ENCODE measurements at regions not wholly inside any gene's neighbourhood (a gene's known extent, or its start where the extent isn't known, plus 50 kb on each side); places are given as distances from the start of the nearest gene placed in this dataset.

DNA sequence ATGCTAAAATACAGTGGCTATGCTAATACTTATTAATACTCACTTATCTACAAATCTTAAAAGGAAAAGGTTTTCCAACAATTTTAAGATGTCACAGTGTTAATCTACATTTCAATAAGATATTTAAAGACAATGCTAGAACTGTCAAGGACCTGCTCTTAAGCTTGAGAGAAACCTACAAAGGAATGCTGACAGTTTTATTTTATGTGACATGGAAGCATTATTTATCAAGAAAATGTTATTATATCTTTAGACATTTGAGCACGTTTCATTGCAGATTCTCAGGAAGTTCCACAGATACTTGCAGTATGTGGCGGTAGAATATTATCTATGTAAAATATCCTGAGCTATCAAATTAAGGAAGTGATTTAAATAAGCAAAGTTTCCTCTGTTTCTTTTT is 1255.7 kb upstream of the ZEB2 start:
- TF ChIP-seq EZH2phosphoT487 (IDR thresholded peaks at IDR 0.05; ENCODE audit: borderline replicate concordance, low read length), result no peak
- no peak for TF ChIP-seq EZH2 (IDR thresholded peaks at IDR 0.05; ENCODE audit: low read length, unreplicated experiment)
- TF ChIP-seq, protein P1, sequence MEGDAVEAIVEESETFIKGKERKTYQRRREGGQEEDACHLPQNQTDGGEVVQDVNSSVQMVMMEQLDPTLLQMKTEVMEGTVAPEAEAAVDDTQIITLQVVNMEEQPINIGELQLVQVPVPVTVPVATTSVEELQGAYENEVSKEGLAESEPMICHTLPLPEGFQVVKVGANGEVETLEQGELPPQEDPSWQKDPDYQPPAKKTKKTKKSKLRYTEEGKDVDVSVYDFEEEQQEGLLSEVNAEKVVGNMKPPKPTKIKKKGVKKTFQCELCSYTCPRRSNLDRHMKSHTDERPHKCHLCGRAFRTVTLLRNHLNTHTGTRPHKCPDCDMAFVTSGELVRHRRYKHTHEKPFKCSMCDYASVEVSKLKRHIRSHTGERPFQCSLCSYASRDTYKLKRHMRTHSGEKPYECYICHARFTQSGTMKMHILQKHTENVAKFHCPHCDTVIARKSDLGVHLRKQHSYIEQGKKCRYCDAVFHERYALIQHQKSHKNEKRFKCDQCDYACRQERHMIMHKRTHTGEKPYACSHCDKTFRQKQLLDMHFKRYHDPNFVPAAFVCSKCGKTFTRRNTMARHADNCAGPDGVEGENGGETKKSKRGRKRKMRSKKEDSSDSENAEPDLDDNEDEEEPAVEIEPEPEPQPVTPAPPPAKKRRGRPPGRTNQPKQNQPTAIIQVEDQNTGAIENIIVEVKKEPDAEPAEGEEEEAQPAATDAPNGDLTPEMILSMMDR (conservative IDR thresholded peaks at IDR 0.05; ENCODE audit: low read depth, low read length), result no peak
- H3K4me2 ChIP-seq (ENCODE audit: low read length), result no peak overlapping the region
- no peak overlapping the region for H3K9ac ChIP-seq (ENCODE audit: low read length)
- no peaks in the 10 kb centered on the region for H3K9me2 ChIP-seq (replicated peaks; ENCODE audit: low read length)
- no peak overlapping the region for H2AFZ ChIP-seq (ENCODE audit: low read length)
- H3K79me2 ChIP-seq (ENCODE audit: low read length), result no peaks in the 10 kb centered on the region
- intact Hi-C loops (cut with micrococcal nuclease), result no loop called here
- no peaks in the 10 kb centered on the region for H3K27me3 ChIP-seq (ENCODE audit: low read length)
- no peaks in the 10 kb centered on the region for H3K9me3 ChIP-seq (ENCODE audit: low read length)
- no peaks in the 10 kb centered on the region for H4K20me1 ChIP-seq (ENCODE audit: low read length)
- ChIA-PET CTCF (no interaction called here), POLR2A (ENCODE audit: unreplicated experiment) (no interaction called here)
- no peak for DNase-seq
- no peak for ATAC-seq
- H3K4me1 ChIP-seq (ENCODE audit: insufficient read depth, low read length), result peaks cover 8% of the 10 kb centered on the region; the same call in 1 of the 2 replicates
- no peak overlapping the region for H3K27ac ChIP-seq (ENCODE audit: low read length)
- no peaks in the 10 kb centered on the region for H3K36me3 ChIP-seq (ENCODE audit: low read depth, low read length)
- no TSS peak for BruUV-seq (replicated peaks)
- H3K4me3 ChIP-seq (ENCODE audit: low read length), result no peak overlapping the region
- no peaks in the 10 kb centered on the region for H3F3A ChIP-seq (ENCODE audit: low read length, unreplicated experiment)

DNA sequence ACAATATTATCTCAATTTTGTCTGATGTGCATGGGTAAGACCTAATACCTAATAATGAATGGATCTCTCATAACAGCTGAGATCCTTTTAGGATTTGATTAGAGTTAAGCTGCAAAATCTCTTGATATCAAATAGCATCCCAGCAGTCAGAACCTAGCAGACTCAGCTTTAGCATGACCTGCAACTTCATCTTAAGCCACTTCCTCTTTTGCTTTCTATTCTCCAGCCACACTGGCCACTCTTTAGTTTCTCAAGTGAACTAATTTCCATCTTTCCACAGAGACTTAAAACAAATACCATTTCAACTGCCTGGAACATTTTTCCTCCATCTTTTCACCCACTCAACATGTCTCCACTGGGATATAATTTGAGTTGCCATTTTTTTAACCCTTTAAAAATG is 1251.6 kb upstream of the ZEB2 start:
- Histone ChIP-seq H3K9me2 (replicated peaks; ENCODE audit: low read length) (no peaks in the 10 kb centered on the region), H3F3A (ENCODE audit: low read length, unreplicated experiment) (no peaks in the 10 kb centered on the region), H3K9ac (ENCODE audit: low read length) (no peak overlapping the region), H3K79me2 (ENCODE audit: low read length) (no peaks in the 10 kb centered on the region), H3K4me1 (ENCODE audit: insufficient read depth, low read length) (no peaks in the 10 kb centered on the region), H3K4me2 (ENCODE audit: low read length) (no peak overlapping the region), H3K9me3 (ENCODE audit: low read length) (no peaks in the 10 kb centered on the region), H3K36me3 (ENCODE audit: low read depth, low read length) (no peaks in the 10 kb centered on the region), H3K27me3 (ENCODE audit: low read length) (no peaks in the 10 kb centered on the region), H3K4me3 (ENCODE audit: low read length) (no peak overlapping the region), H3K27ac (ENCODE audit: low read length) (no peak overlapping the region), H2AFZ (ENCODE audit: low read length) (no peak overlapping the region), H4K20me1 (ENCODE audit: low read length) (no peaks in the 10 kb centered on the region)
- DNase-seq (no peak), ATAC-seq (no peak)
- TF ChIP-seq EZH2phosphoT487 (IDR thresholded peaks at IDR 0.05; ENCODE audit: borderline replicate concordance, low read length) (no peak), EZH2 (IDR thresholded peaks at IDR 0.05; ENCODE audit: low read length, unreplicated experiment) (no peak)
- TF ChIP-seq, protein P1 (conservative IDR thresholded peaks at IDR 0.05; ENCODE audit: low read depth, low read length), result no peak
- CTCF ChIA-PET, result no interaction called here
- POLR2A ChIA-PET (ENCODE audit: unreplicated experiment), result no interaction called here
- intact Hi-C loops (cut with micrococcal nuclease), result no loop called here
- BruUV-seq (replicated peaks), result no TSS peak

DNA sequence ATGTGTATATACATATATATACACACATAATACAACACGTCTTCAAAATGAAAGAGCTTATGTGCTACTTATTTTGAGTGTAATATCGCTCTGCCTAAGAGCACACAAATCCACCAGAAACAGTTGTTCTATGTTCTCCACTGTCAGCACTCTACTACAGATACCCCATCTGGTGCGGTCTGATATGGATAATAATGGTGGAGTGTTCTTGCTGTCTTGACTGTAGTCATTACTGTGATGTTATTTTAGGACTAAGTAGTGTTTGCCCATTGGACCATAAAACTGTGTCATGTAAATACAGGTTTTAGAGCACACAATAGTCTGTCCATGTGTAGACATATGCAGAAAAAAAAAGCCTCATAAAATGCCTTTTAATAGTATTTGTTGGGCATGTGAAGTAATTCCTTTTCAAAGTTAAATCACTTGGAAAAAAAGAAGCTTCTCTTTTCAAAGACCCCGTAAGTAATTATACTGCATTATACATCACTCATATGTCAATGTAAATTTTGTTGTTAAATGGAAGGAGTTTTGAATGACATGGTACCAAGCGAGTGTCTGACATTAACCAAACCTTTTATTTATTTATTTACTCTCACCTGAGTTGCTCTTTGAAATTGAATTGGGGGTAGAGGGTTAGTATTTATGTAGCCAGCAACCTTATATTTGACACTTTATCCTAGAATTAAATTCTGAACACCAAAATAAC is 1249.2 kb upstream of the ZEB2 start:
- Histone ChIP-seq H2AFZ (ENCODE audit: low read length) (no peak overlapping the region), H3F3A (ENCODE audit: low read length, unreplicated experiment) (no peaks in the 10 kb centered on the region), H4K20me1 (ENCODE audit: low read length) (no peaks in the 10 kb centered on the region), H3K9me3 (ENCODE audit: low read length) (no peaks in the 10 kb centered on the region), H3K4me3 (ENCODE audit: low read length) (no peak overlapping the region), H3K4me1 (ENCODE audit: insufficient read depth, low read length) (no peaks in the 10 kb centered on the region), H3K27ac (ENCODE audit: low read length) (no peak overlapping the region), H3K4me2 (ENCODE audit: low read length) (no peak overlapping the region), H3K27me3 (ENCODE audit: low read length) (no peaks in the 10 kb centered on the region), H3K9me2 (replicated peaks; ENCODE audit: low read length) (no peaks in the 10 kb centered on the region), H3K79me2 (ENCODE audit: low read length) (no peaks in the 10 kb centered on the region), H3K9ac (ENCODE audit: low read length) (no peak overlapping the region), H3K36me3 (ENCODE audit: low read depth, low read length) (no peaks in the 10 kb centered on the region)
- intact Hi-C loops (cut with micrococcal nuclease), result no loop called here
- no TSS peak for BruUV-seq (replicated peaks)
- no peak for DNase-seq
- peak; percentile 49 for ATAC-seq
- TF ChIP-seq, protein P1 (conservative IDR thresholded peaks at IDR 0.05; ENCODE audit: low read depth, low read length), result no peak
- TF ChIP-seq EZH2 (IDR thresholded peaks at IDR 0.05; ENCODE audit: low read length, unreplicated experiment) (no peak), EZH2phosphoT487 (IDR thresholded peaks at IDR 0.05; ENCODE audit: borderline replicate concordance, low read length) (no peak)
- ChIA-PET CTCF (no interaction called here), POLR2A (ENCODE audit: unreplicated experiment) (no interaction called here)

Data from PC-3 (cell line).